Mesendoderm (in vitro differentiated cells): ENCODE measurements at regions not wholly inside any gene's neighbourhood (a gene's known extent, or its start where the extent isn't known, plus 50 kb on each side); places are given as distances from the start of the nearest gene placed in this dataset.
A peak's percentile ranks its signal among the peaks of the same experiment; 100 is the strongest.

Experiments
- DNase-seq: peaks from one replicate; pipeline ENCODE4 v3.0.0; 2013
- H2AK5ac ChIP-seq: 2 replicates; pipeline ENCODE4 v1.6.1; 2013; ENCODE audit warnings: low read length, inconsistent platforms
- H2BK120ac ChIP-seq: 2 replicates; pipeline ENCODE4 v1.6.1; 2013; ENCODE audit warnings: low read depth, mild to moderate bottlenecking, low read length, moderate library complexity, mixed read lengths
- H2BK15ac ChIP-seq: replicated peaks from 2 replicates; pipeline ENCODE4 v1.6.1; 2013; ENCODE audit warnings: low read depth, mild to moderate bottlenecking, moderate library complexity
- H2BK5ac ChIP-seq: 2 replicates; pipeline ENCODE4 v1.6.1; 2013; ENCODE audit warnings: low read length, inconsistent platforms
- H3K18ac ChIP-seq: 2 replicates; pipeline ENCODE4 v1.6.1; 2013; ENCODE audit warnings: mild to moderate bottlenecking, low read length, mixed read lengths
- H3K23ac ChIP-seq: one replicate; pipeline ENCODE4 v1.6.1; 2013; ENCODE audit warnings: low read length
- H3K27ac ChIP-seq: 2 replicates; pipeline ENCODE4 v1.5.1; 2013; ENCODE audit warnings: low read depth, mild to moderate bottlenecking, inconsistent platforms, low read length, moderate library complexity
- H3K27me3 ChIP-seq: 2 replicates; pipeline ENCODE4 v1.6.1; 2013; ENCODE audit warnings: low read length, control low read depth, mild to moderate bottlenecking, inconsistent platforms; ENCODE audit not compliant: insufficient read depth, poor library complexity
- H3K36me3 ChIP-seq: 2 replicates; pipeline ENCODE4 v1.6.1; 2013; ENCODE audit warnings: low read length, inconsistent platforms; ENCODE audit not compliant: control insufficient read depth, insufficient read depth
- H3K4ac ChIP-seq: one replicate; pipeline ENCODE4 v1.6.1; 2013; ENCODE audit warnings: low read depth, mild to moderate bottlenecking, low read length, moderate library complexity
- H3K4me1 ChIP-seq: 2 replicates; pipeline ENCODE4 v1.6.1; 2013; ENCODE audit warnings: low read depth, low read length, inconsistent platforms; ENCODE audit not compliant: control insufficient read depth
- H3K4me2 ChIP-seq: 2 replicates; pipeline ENCODE4 v1.6.1; 2013; ENCODE audit warnings: low read length
- H3K4me3 ChIP-seq: 2 replicates; pipeline ENCODE4 v1.5.1; 2013; ENCODE audit warnings: mild to moderate bottlenecking, low read length
- H3K56ac ChIP-seq: one replicate; pipeline ENCODE4 v1.6.1; 2013; ENCODE audit warnings: low read length
- H3K79me1 ChIP-seq: 2 replicates; pipeline ENCODE4 v1.6.1; 2013; ENCODE audit warnings: low read length, inconsistent platforms
- H3K79me2 ChIP-seq: 2 replicates; pipeline ENCODE4 v1.6.1; 2013; ENCODE audit warnings: mild to moderate bottlenecking, low read length; ENCODE audit not compliant: control insufficient read depth, insufficient read depth
- H3K9ac ChIP-seq: 2 replicates; pipeline ENCODE4 v1.6.1; 2013; ENCODE audit warnings: low read length, inconsistent platforms
- H4K5ac ChIP-seq: one replicate; pipeline ENCODE4 v1.6.1; 2013; ENCODE audit warnings: low read length
- H4K8ac ChIP-seq: one replicate; pipeline ENCODE4 v1.6.1; 2013; ENCODE audit warnings: low read depth, mild to moderate bottlenecking, control low read depth, low read length, moderate library complexity
- WGBS: extraction: QIAGEN DNeasy Blood & Tissue Kit; methylation state at CpG from one replicate; pipeline ENCODE4 v1.1.7; 2013; ENCODE audit warnings: low lambda C conversion rate, missing lambda C conversion rate; ENCODE audit not compliant: insufficient coverage; ENCODE audit errors: extremely low coverage; 5-methylcytosine and 5-hydroxymethylcytosine counted together

GRCh38 chr3:181881749-181882148 lies 170.0 kb downstream of the SOX2 start:
- DNase-seq = no peak
- Histone ChIP-seq H3K4me1 (no peaks in the 10 kb centered on the region), H4K8ac (no peak overlapping the region), H3K4ac (no peak overlapping the region), H3K4me2 (no peak overlapping the region), H3K79me1 (no peaks in the 10 kb centered on the region), H3K4me3 (no peak overlapping the region), H3K27ac (no peak overlapping the region), H2BK5ac (no peak overlapping the region), H3K9ac (no peak overlapping the region), H2BK15ac (no peak overlapping the region), H3K36me3 (no peaks in the 10 kb centered on the region), H3K18ac (no peak overlapping the region), H3K56ac (no peak overlapping the region), H3K23ac (no peak overlapping the region), H3K27me3 (no peaks in the 10 kb centered on the region), H3K79me2 (no peaks in the 10 kb centered on the region), H2BK120ac (no peak overlapping the region), H4K5ac (no peak overlapping the region), H2AK5ac (no peak overlapping the region)
- no CpG with 5 or more reads among the region's 2 CpGs for WGBS

- no peak overlapping the region for H3K23ac ChIP-seq
- H3K56ac ChIP-seq = no peak overlapping the region
- H3K27me3 ChIP-seq = no peaks in the 10 kb centered on the region
- no peak overlapping the region for H3K18ac ChIP-seq
- H4K5ac ChIP-seq = no peak overlapping the region
- H3K4ac ChIP-seq = no peak overlapping the region
- no peak overlapping the region for H3K4me3 ChIP-seq
- no peak overlapping the region for H3K4me2 ChIP-seq
- H2BK5ac ChIP-seq = no peak overlapping the region
- no peak overlapping the region for H3K9ac ChIP-seq
- no peaks in the 10 kb centered on the region for H3K79me1 ChIP-seq
- no peaks in the 10 kb centered on the region for H3K4me1 ChIP-seq
- H2BK15ac ChIP-seq = no peak overlapping the region
- WGBS = no CpG with 5 or more reads among the region's 6 CpGs
- DNase-seq = no peak
- no peaks in the 10 kb centered on the region for H3K36me3 ChIP-seq
- no peaks in the 10 kb centered on the region for H3K79me2 ChIP-seq
- no peak overlapping the region for H2BK120ac ChIP-seq
- H3K27ac ChIP-seq = no peak overlapping the region
- no peak overlapping the region for H2AK5ac ChIP-seq
- H4K8ac ChIP-seq = no peak overlapping the region
These were observed 174.3 kb downstream of the SOX2 start for GRCh38 chr3:181885868-181886630.

GRCh38 chr3:181886676-181887075 lies 175.0 kb downstream of the SOX2 start:
- H4K8ac ChIP-seq = no peak overlapping the region
- H3K4me2 ChIP-seq = no peak overlapping the region
- H3K27me3 ChIP-seq = no peaks in the 10 kb centered on the region
- no peak overlapping the region for H3K27ac ChIP-seq
- no peak overlapping the region for H2BK120ac ChIP-seq
- WGBS = no CpG with 5 or more reads among the region's 4 CpGs
- H4K5ac ChIP-seq = no peak overlapping the region
- no peak overlapping the region for H3K4ac ChIP-seq
- H2BK15ac ChIP-seq = no peak overlapping the region
- H3K4me1 ChIP-seq = no peaks in the 10 kb centered on the region
- H3K9ac ChIP-seq = no peak overlapping the region
- no peaks in the 10 kb centered on the region for H3K79me2 ChIP-seq
- no peak for DNase-seq
- no peak overlapping the region for H2BK5ac ChIP-seq
- H3K36me3 ChIP-seq = no peaks in the 10 kb centered on the region
- H3K79me1 ChIP-seq = no peaks in the 10 kb centered on the region
- no peak overlapping the region for H3K56ac ChIP-seq
- no peak overlapping the region for H2AK5ac ChIP-seq
- H3K18ac ChIP-seq = no peak overlapping the region
- no peak overlapping the region for H3K4me3 ChIP-seq
- H3K23ac ChIP-seq = no peak overlapping the region

- H3K4me1 ChIP-seq = no peaks in the 10 kb centered on the region
- no peak overlapping the region for H3K23ac ChIP-seq
- no peak overlapping the region for H3K9ac ChIP-seq
- H3K4ac ChIP-seq = no peak overlapping the region
- no peaks in the 10 kb centered on the region for H3K79me2 ChIP-seq
- H4K8ac ChIP-seq = no peak overlapping the region
- no peak overlapping the region for H2BK120ac ChIP-seq
- no peaks in the 10 kb centered on the region for H3K36me3 ChIP-seq
- DNase-seq = no peak
- no peak overlapping the region for H3K4me2 ChIP-seq
- no peak overlapping the region for H3K18ac ChIP-seq
- no peak overlapping the region for H2BK15ac ChIP-seq
- H3K79me1 ChIP-seq = no peaks in the 10 kb centered on the region
- no peak overlapping the region for H3K56ac ChIP-seq
- no peak overlapping the region for H3K27ac ChIP-seq
- no CpG with 5 or more reads among the region's 1 CpG for WGBS
- H2BK5ac ChIP-seq = no peak overlapping the region
- H3K4me3 ChIP-seq = no peak overlapping the region
- no peak overlapping the region for H4K5ac ChIP-seq
- H2AK5ac ChIP-seq = no peak overlapping the region
- H3K27me3 ChIP-seq = no peaks in the 10 kb centered on the region
These were observed 176.0 kb downstream of the SOX2 start for GRCh38 chr3:181887685-181888084.

GRCh38 chr3:181888234-181888633 lies 176.5 kb downstream of the SOX2 start:
- WGBS = no CpG with 5 or more reads among the region's 3 CpGs
- Histone ChIP-seq H3K4me1 (peaks cover 2% of the 10 kb centered on the region), H3K56ac (no peak overlapping the region), H3K9ac (no peak overlapping the region), H2BK120ac (no peak overlapping the region), H3K4ac (no peak overlapping the region), H3K4me2 (no peak overlapping the region), H3K36me3 (no peaks in the 10 kb centered on the region), H4K5ac (no peak overlapping the region), H3K23ac (no peak overlapping the region), H3K27ac (no peak overlapping the region), H2AK5ac (no peak overlapping the region), H2BK15ac (no peak overlapping the region), H4K8ac (no peak overlapping the region), H3K27me3 (no peaks in the 10 kb centered on the region), H2BK5ac (no peak overlapping the region), H3K79me2 (no peaks in the 10 kb centered on the region), H3K4me3 (no peak overlapping the region), H3K18ac (no peak overlapping the region), H3K79me1 (no peaks in the 10 kb centered on the region)
- DNase-seq = no peak

- Histone ChIP-seq H3K4ac (no peak overlapping the region), H3K4me3 (no peak overlapping the region), H3K18ac (no peak overlapping the region), H3K79me1 (no peaks in the 10 kb centered on the region), H4K5ac (no peak overlapping the region), H3K36me3 (no peaks in the 10 kb centered on the region), H3K27me3 (no peaks in the 10 kb centered on the region), H3K4me1 (peaks cover 5% of the 10 kb centered on the region), H2BK15ac (no peak overlapping the region), H2BK5ac (no peak overlapping the region), H3K23ac (no peak overlapping the region), H2BK120ac (no peak overlapping the region), H3K56ac (no peak overlapping the region), H3K79me2 (no peaks in the 10 kb centered on the region), H4K8ac (no peak overlapping the region), H3K27ac (no peak overlapping the region), H2AK5ac (no peak overlapping the region), H3K4me2 (no peak overlapping the region), H3K9ac (no peak overlapping the region)
- WGBS = no CpG with 5 or more reads among the region's 4 CpGs
- peak; percentile 54 for DNase-seq
These were observed 181.1 kb downstream of the SOX2 start for GRCh38 chr3:181892848-181893247.
